HCT116 (cell line): ENCODE measurements at regions not wholly inside any gene's neighbourhood (a gene's known extent, or its start where the extent isn't known, plus 50 kb on each side); places are given as distances from the start of the nearest gene placed in this dataset.

Experiments used
- ATAC-seq: fragments of 200-7000 bp; cut with Tn5 transposase; 2 replicates; pipeline ENCODE4 v1.9.1; 2020; ENCODE audit warnings: mild to moderate bottlenecking, moderate library complexity
- BruUV-seq: library from RNA; stranded (reverse); fragments of 400-500 nt; replicated peaks from 2 replicates; lab custom pipeline; 2021; lab: Mats Ljungman, UMichigan
- CTCF ChIA-PET: fragments of 300-600 bp; sonication (Branson Sonifier 250); formaldehyde crosslinking; loops from one replicate; lab custom pipeline; 2021; ENCODE audit warnings: antibody characterized with exemption; lab: Charles Lee
- POLR2A ChIA-PET: fragments of 300-600, 350-600 bp; sonication (Branson Sonifier 250); formaldehyde crosslinking; loops from one replicate; lab custom pipeline; 2021; ENCODE audit warnings: antibody characterized with exemption; lab: Charles Lee
- RAD21 ChIA-PET, 2 experiments: fragments of 300-600 bp; sonication (Branson Sonifier 250); formaldehyde crosslinking; loops; one replicate each; lab custom pipeline; 2023; ENCODE audit warnings: low total read pairs in 2 of 2; ENCODE audit not compliant: uncharacterized antibody in 2 of 2, unreplicated experiment in 2 of 2, low non-redundant PET in 1 of 2; lab: Charles Lee
- DNase-seq: peaks from one replicate; pipeline ENCODE4 v3.0.0-alpha.2; 2010; ENCODE audit warnings: low read depth, low spot score
- H2AFZ ChIP-seq: fragments of 200-600 bp; shearing (Covaris generic), sonication (generic); 2 replicates; pipeline ENCODE4 v1.6.1; 2017; ENCODE audit warnings: low read depth, mixed run types, mixed read lengths, antibody characterized with exemption, low read length; ENCODE audit not compliant: poor library complexity, severe bottlenecking
- H3K27ac ChIP-seq: 2 replicates; pipeline ENCODE4 v1.5.1; 2012; ENCODE audit warnings: low read depth, low read length
- H3K27me3 ChIP-seq: fragments of 200-600 bp; sonication (generic); 2 replicates; pipeline ENCODE4 v1.6.1; 2016; ENCODE audit warnings: mixed run types, low read length, mixed read lengths; ENCODE audit not compliant: insufficient read depth
- H3K36me3 ChIP-seq, 2 experiments: fragments of 200-500 bp in 1 of 2; fragments of 200-600 bp in 1 of 2; sonication (Bioruptor generic) in 1 of 2; sonication (generic) in 1 of 2; 2 replicates each; pipeline versions ENCODE4 v1.5.1 to v1.6.1; 2014 to 2016; ENCODE audit warnings: low read length in 2 of 2, inconsistent platforms in 1 of 2, mixed read lengths in 1 of 2, mixed run types in 1 of 2; ENCODE audit not compliant: insufficient read depth in 2 of 2, control insufficient read depth in 1 of 2
- H3K4me1 ChIP-seq, 2 experiments: fragments of 200-600 bp in 1 of 2; sonication (generic) in 1 of 2; 2 replicates each; pipeline versions ENCODE4 v1.5.1 to v1.6.1; 2012 to 2017; ENCODE audit warnings: low read length in 2 of 2, inconsistent platforms in 1 of 2, mild to moderate bottlenecking in 1 of 2, mixed read lengths in 1 of 2, mixed run types in 1 of 2, moderate library complexity in 1 of 2; ENCODE audit not compliant: insufficient read depth in 2 of 2, control insufficient read depth in 1 of 2
- H3K4me2 ChIP-seq: fragments of 200-600 bp; sonication (generic); 2 replicates; pipeline ENCODE4 v1.6.1; 2017; ENCODE audit warnings: mixed run types, low read length, mixed read lengths
- H3K4me3 ChIP-seq, 2 experiments: fragments of 200-600 bp in 1 of 2; sonication (generic) in 1 of 2; replicated peaks in 1 of 2; 2 replicates each; pipeline ENCODE4 v1.5.1; 2011 to 2016; ENCODE audit warnings: low read length in 2 of 2, control low read depth in 1 of 2, low read depth in 1 of 2, mild to moderate bottlenecking in 1 of 2, mixed read lengths in 1 of 2, mixed run types in 1 of 2
- H3K79me2 ChIP-seq: fragments of 200-600 bp; sonication (generic); 2 replicates; pipeline ENCODE4 v1.6.1; 2017; ENCODE audit warnings: mild to moderate bottlenecking, mixed run types, low read length, moderate library complexity, mixed read lengths; ENCODE audit not compliant: insufficient read depth
- H3K9ac ChIP-seq: fragments of 200-600 bp; sonication (generic); 2 replicates; pipeline ENCODE4 v1.6.1; 2016; ENCODE audit warnings: low read length, mixed read lengths
- H3K9me2 ChIP-seq: fragments of 200-600 bp; sonication (generic), shearing (Covaris generic); 2 replicates; pipeline ENCODE4 v1.6.1; 2017; ENCODE audit warnings: mixed run types, mild to moderate bottlenecking, moderate library complexity; ENCODE audit not compliant: insufficient read depth
- H3K9me3 ChIP-seq, 2 experiments: fragments of 200-500 bp in 1 of 2; fragments of 200-600 bp in 1 of 2; sonication (Bioruptor generic) in 1 of 2; sonication (generic) in 1 of 2; 2 replicates each; pipeline ENCODE4 v1.6.1; 2014 to 2017; ENCODE audit warnings: low read length in 2 of 2, mixed read lengths in 2 of 2, inconsistent platforms in 1 of 2, low read depth in 1 of 2, mild to moderate bottlenecking in 1 of 2, mixed run types in 1 of 2, moderate library complexity in 1 of 2; ENCODE audit not compliant: control insufficient read depth in 1 of 2, insufficient read depth in 1 of 2
- H4K20me1 ChIP-seq: fragments of 200-600 bp; sonication (generic), shearing (Covaris generic); 2 replicates; pipeline ENCODE4 v1.6.1; 2017; ENCODE audit warnings: mixed run types, mild to moderate bottlenecking, moderate library complexity; ENCODE audit not compliant: insufficient read depth
- CEBPB ChIP-seq: IDR thresholded peaks from 2 replicates; pipeline ENCODE4 v1.6.1; 2012; ENCODE audit warnings: low read depth
- CTCF ChIP-seq, 3 experiments: fragments of 200-600 bp in 1 of 3; sonication (generic) in 1 of 3; IDR thresholded peaks in 2 of 3; conservative IDR thresholded peaks in 1 of 3; 2 replicates each; pipeline ENCODE4 v1.5.1; 2012 to 2017; ENCODE audit warnings: low read depth in 2 of 3, low read length in 2 of 3, antibody characterized with exemption in 1 of 3, borderline replicate concordance in 1 of 3, control low read depth in 1 of 3, mild to moderate bottlenecking in 1 of 3, mixed read lengths in 1 of 3, mixed run types in 1 of 3, moderate library complexity in 1 of 3; ENCODE audit not compliant: insufficient read depth in 1 of 3
- EGR1 ChIP-seq: IDR thresholded peaks from 2 replicates; pipeline ENCODE4 v1.6.1; 2012; ENCODE audit warnings: low read depth
- FOSL1 ChIP-seq: IDR thresholded peaks from 2 replicates; pipeline ENCODE4 v1.6.1; 2012; ENCODE audit warnings: low read depth
- POLR2A ChIP-seq: IDR thresholded peaks from 2 replicates; pipeline ENCODE4 v1.7.0; 2011; ENCODE audit warnings: borderline replicate concordance; ENCODE audit not compliant: insufficient read depth, insufficient read length; ENCODE audit errors: extremely low read depth
- SIN3A ChIP-seq: IDR thresholded peaks from 2 replicates; pipeline ENCODE4 v1.6.1; 2012; ENCODE audit warnings: low read depth
- SP1 ChIP-seq: IDR thresholded peaks from 2 replicates; pipeline ENCODE4 v1.6.1; 2012; ENCODE audit warnings: low read depth
- YY1 ChIP-seq: IDR thresholded peaks from 2 replicates; pipeline ENCODE4 v1.6.1; 2011; ENCODE audit warnings: low read length, low read depth, moderate library complexity, mild to moderate bottlenecking; ENCODE audit not compliant: insufficient replicate concordance; ENCODE audit errors: extremely low read depth
- ZFX ChIP-seq: fragments of 450-650 bp; IDR thresholded peaks from 2 replicates; pipeline ENCODE4 v1.6.1; 2017
- ZNF274 ChIP-seq: fragments of 200-500 bp; sonication (Bioruptor generic); IDR thresholded peaks from 2 replicates; pipeline ENCODE4 v1.6.1; 2014; ENCODE audit warnings: mild to moderate bottlenecking, low read depth, low read length, inconsistent platforms
- intact Hi-C: fragments of 100-400 bp; cut with micrococcal nuclease; formaldehyde crosslinking; loops from 2 replicates; pipeline ENCODE4 v1.10.0; 2022
- TF ChIP-seq, protein P1 (sequence below): IDR thresholded peaks from 2 replicates; pipeline ENCODE4 v1.6.1; 2011; ENCODE audit warnings: mild to moderate bottlenecking, low read length, moderate library complexity; ENCODE audit not compliant: insufficient replicate concordance; ENCODE audit errors: extremely low read depth

DNA sequence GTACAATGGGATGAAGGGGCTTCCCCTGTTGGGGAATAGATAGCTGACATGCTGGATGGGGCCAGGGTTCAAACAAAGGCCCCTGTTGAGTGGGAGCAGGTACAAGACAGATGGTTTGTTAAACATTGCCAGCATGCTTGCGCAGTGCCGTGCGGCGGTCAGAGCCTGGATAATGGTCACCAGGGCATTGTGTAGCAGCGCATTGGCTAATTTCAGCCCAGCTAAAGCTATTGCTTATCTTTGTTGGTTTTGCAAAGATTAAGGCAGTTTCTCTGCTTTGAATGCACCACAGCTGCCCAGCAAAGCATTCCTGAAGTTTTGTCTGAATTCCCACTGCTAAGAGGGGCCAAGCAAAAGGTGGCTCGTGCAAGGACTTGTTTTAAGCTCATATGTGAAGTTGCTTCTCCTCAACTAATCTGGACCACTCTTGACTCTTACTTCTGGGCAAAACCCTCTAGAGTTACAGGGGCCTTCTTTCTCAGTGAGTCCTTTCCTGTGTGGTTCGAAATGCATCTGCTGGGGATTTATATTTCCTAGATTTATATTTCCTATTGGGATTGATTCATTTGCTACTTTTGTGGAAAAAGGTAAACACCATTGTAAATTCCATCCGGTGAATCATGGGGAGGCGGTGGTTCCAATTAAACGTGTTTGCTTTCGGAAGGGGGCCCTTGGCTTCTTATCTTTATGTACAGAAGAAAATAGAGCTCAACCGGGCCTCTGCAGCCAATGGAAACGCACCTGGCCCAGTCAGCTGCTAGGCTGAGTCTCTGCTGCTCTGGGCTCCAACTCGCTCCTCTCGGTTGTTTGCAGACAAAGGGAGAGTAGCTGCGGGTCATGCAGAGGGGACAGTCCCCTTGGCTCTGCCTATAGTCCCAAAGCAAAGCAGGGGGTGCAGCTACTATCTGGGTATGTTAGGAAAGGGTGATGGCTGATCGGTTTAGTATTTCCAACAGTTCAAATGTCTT lies 72.1 kb downstream of the FOXA2 start:
- Histone ChIP-seq H3K27ac (no peak overlapping the region), H3K4me3 (no peak overlapping the region), H2AFZ (no peak overlapping the region), H3K79me2 (no peaks in the 10 kb centered on the region), H4K20me1 (no peaks in the 10 kb centered on the region), H3K9me2 (no peaks in the 10 kb centered on the region), H3K4me1 (no peaks in the 10 kb centered on the region), H3K4me2 (no peak overlapping the region), H3K36me3 (no peaks in the 10 kb centered on the region), H3K9me3 (no peaks in the 10 kb centered on the region), H3K27me3 (no peaks in the 10 kb centered on the region), H3K9ac (no peak overlapping the region)
- no peak for ATAC-seq
- DNase-seq: no peak
- CTCF ChIA-PET: no interaction called here
- no peak for TF ChIP-seq CTCF (IDR thresholded peaks at IDR 0.05 in 2 of 3, conservative IDR thresholded peaks at IDR 0.05 in 1 of 3; ENCODE audit: borderline replicate concordance in 1 of 3, insufficient read depth in 1 of 3, low read depth in 2 of 3, low read length in 2 of 3)
- intact Hi-C loops: no loop called here
- POLR2A ChIA-PET: no interaction called here
- RAD21 ChIA-PET: no interaction called here
- no TSS peak for BruUV-seq

- Histone ChIP-seq H3K9me2 (no peaks in the 10 kb centered on the region), H3K27me3 (no peaks in the 10 kb centered on the region), H3K36me3 (no peaks in the 10 kb centered on the region), H3K79me2 (no peaks in the 10 kb centered on the region), H2AFZ (no peak overlapping the region), H3K9ac (no peak overlapping the region), H3K9me3 (no peaks in the 10 kb centered on the region), H3K4me1 (no peaks in the 10 kb centered on the region), H3K27ac (no peak overlapping the region), H4K20me1 (no peaks in the 10 kb centered on the region), H3K4me3 (no peak overlapping the region), H3K4me2 (no peak overlapping the region)
- no TSS peak for BruUV-seq
- intact Hi-C loops: no loop called here
- DNase-seq (no peak), ATAC-seq (no peak)
- ChIA-PET RAD21 (no interaction called here), CTCF (no interaction called here), POLR2A (no interaction called here)
- TF ChIP-seq YY1 (no peak), CTCF (IDR thresholded peaks at IDR 0.05 in 2 of 3, conservative IDR thresholded peaks at IDR 0.05 in 1 of 3; ENCODE audit: borderline replicate concordance in 1 of 3, insufficient read depth in 1 of 3, low read depth in 2 of 3, low read length in 2 of 3) (no peak), EGR1 (no peak), CEBPB (no peak), SIN3A (no peak), FOSL1 (no peak), POLR2A (no peak), SP1 (no peak), ZNF274 (no peak), ZFX (no peak)
- TF ChIP-seq, protein P1, sequence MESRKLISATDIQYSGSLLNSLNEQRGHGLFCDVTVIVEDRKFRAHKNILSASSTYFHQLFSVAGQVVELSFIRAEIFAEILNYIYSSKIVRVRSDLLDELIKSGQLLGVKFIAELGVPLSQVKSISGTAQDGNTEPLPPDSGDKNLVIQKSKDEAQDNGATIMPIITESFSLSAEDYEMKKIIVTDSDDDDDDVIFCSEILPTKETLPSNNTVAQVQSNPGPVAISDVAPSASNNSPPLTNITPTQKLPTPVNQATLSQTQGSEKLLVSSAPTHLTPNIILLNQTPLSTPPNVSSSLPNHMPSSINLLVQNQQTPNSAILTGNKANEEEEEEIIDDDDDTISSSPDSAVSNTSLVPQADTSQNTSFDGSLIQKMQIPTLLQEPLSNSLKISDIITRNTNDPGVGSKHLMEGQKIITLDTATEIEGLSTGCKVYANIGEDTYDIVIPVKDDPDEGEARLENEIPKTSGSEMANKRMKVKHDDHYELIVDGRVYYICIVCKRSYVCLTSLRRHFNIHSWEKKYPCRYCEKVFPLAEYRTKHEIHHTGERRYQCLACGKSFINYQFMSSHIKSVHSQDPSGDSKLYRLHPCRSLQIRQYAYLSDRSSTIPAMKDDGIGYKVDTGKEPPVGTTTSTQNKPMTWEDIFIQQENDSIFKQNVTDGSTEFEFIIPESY: no peak
These were observed 74.6 kb downstream of the FOXA2 start for GRCh38 chr20:22509843-22510147.
